Fibroblast of lung (primary cell): ENCODE measurements at regions not wholly inside any gene's neighbourhood (a gene's known extent, or its start where the extent isn't known, plus 50 kb on each side); places are given as distances from the start of the nearest gene placed in this dataset.

Experiments used
- EZH2 ChIP-seq: IDR thresholded peaks from 2 replicates; pipeline ENCODE4 v1.5.1; 2012; ENCODE audit warnings: low read length, control low read depth, mild to moderate bottlenecking; ENCODE audit errors: missing control alignments
- TF ChIP-seq, protein P1 (sequence below), 2 donors: IDR thresholded peaks in 1 of 2; conservative IDR thresholded peaks in 1 of 2; 1 replicate in 1 of 2; 2 replicates in 1 of 2; pipeline ENCODE4 v1.5.1; 2011 to 2012; ENCODE audit warnings: low read length in 2 of 2, control low read depth in 1 of 2, inconsistent platforms in 1 of 2, low read depth in 1 of 2, mild to moderate bottlenecking in 1 of 2

DNA sequence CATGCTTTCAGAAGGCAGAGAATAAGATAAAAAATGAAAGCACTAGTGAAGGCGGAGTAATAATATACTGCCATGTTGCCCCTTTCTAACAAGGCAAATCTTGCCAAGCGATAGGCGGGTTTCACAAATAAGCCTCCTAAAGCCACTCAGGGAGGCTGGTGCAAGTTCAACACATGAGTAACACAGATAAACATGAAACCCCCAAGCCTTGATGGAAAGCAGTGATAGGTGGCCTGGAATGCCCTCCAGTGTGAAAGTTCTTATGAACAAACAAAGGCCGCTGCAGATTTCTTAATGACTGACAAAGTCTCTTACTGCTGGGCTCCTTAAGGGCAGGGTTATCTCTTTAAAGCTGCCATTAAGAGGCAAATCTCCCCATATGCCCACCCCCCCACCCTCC is 154.7 kb downstream of the ZDHHC21 start:
- TF ChIP-seq, protein P1, sequence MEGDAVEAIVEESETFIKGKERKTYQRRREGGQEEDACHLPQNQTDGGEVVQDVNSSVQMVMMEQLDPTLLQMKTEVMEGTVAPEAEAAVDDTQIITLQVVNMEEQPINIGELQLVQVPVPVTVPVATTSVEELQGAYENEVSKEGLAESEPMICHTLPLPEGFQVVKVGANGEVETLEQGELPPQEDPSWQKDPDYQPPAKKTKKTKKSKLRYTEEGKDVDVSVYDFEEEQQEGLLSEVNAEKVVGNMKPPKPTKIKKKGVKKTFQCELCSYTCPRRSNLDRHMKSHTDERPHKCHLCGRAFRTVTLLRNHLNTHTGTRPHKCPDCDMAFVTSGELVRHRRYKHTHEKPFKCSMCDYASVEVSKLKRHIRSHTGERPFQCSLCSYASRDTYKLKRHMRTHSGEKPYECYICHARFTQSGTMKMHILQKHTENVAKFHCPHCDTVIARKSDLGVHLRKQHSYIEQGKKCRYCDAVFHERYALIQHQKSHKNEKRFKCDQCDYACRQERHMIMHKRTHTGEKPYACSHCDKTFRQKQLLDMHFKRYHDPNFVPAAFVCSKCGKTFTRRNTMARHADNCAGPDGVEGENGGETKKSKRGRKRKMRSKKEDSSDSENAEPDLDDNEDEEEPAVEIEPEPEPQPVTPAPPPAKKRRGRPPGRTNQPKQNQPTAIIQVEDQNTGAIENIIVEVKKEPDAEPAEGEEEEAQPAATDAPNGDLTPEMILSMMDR (conservative IDR thresholded peaks at IDR 0.05 in 1 of 2, IDR thresholded peaks at IDR 0.05 in 1 of 2; ENCODE audit: low read depth in 1 of 2, low read length in 2 of 2) = no peak
- TF ChIP-seq EZH2 = no peak
